K562 (cell line): ENCODE measurements at regions not wholly inside any gene's neighbourhood (a gene's known extent, or its start where the extent isn't known, plus 50 kb on each side); places are given as distances from the start of the nearest gene placed in this dataset.

Source experiments
- ATAC-seq: fragments of 200-7000 bp; cut with Tn5 transposase; 3 replicates; pipeline ENCODE4 v1.9.1; 2020; ENCODE audit warnings: moderate library complexity
- BruUV-seq: library from RNA; stranded (reverse); fragments of 400-500 nt; replicated peaks from 2 replicates; lab custom pipeline; 2021; lab: Mats Ljungman, UMichigan
- CTCF ChIA-PET: fragments of 300-600 bp; formaldehyde crosslinking; extraction: SDS; loops from one replicate; lab custom pipeline; 2021; ENCODE audit warnings: low intra/inter-chr PET ratio; lab: Yijun Ruan, JAX
- POLR2A ChIA-PET: fragments of 300-600, 350-650 bp; sonication (Branson Sonifier 250); formaldehyde crosslinking; extraction: SDS; loops from one replicate; lab custom pipeline; 2021; ENCODE audit warnings: antibody characterized with exemption, inconsistent platforms; lab: Yijun Ruan, JAX
- DNase-seq, 4 experiments: peaks; one replicate each; pipeline versions ENCODE4 v3.0.0 to v3.0.0-alpha.2; 2011 to 2018; ENCODE audit warnings: low spot score in 3 of 4, mixed read lengths in 3 of 4; ENCODE audit errors: extremely low read depth in 1 of 4
- FAIRE-seq: peaks from 2 replicates; lab custom pipeline; 2011; peaks lifted over from hg19 to GRCh38; lab: Jason Lieb, UNC
- H2AFZ ChIP-seq: 2 replicates; pipeline ENCODE4 v1.6.0; 2011; ENCODE audit warnings: low read depth, low read length, control low read depth, inconsistent platforms
- H3K27ac ChIP-seq: fragments of 200-600 bp; 3 replicates; pipeline ENCODE4 v1.8.0; 2011; ENCODE audit warnings: low read depth, mild to moderate bottlenecking, control low read depth, inconsistent platforms, low read length, moderate library complexity, mixed read lengths; ENCODE audit errors: extremely low read depth
- H3K27me3 ChIP-seq, 2 experiments: fragments of 300-600 bp in 1 of 2; 2 replicates in 1 of 2; 3 replicates in 1 of 2; pipeline versions ENCODE4 v1.6.0 to v1.8.0; 2011; ENCODE audit warnings: inconsistent platforms in 2 of 2, low read length in 2 of 2, mild to moderate bottlenecking in 1 of 2, mixed read lengths in 1 of 2, moderate library complexity in 1 of 2; ENCODE audit not compliant: control insufficient read depth in 2 of 2, insufficient read depth in 2 of 2
- H3K36me3 ChIP-seq: fragments of 300-600 bp; 3 replicates; pipeline ENCODE4 v1.8.0; 2011; ENCODE audit warnings: mild to moderate bottlenecking, low read length, inconsistent platforms; ENCODE audit not compliant: control insufficient read depth, insufficient read depth
- H3K4me1 ChIP-seq, 2 experiments: fragments of 200-600 bp in 1 of 2; replicated peaks in 1 of 2; 2 replicates in 1 of 2; 3 replicates in 1 of 2; pipeline versions ENCODE4 v1.5.1 to v1.8.0; 2011; ENCODE audit warnings: inconsistent platforms in 2 of 2, low read length in 2 of 2, mild to moderate bottlenecking in 1 of 2, mixed read lengths in 1 of 2, moderate library complexity in 1 of 2; ENCODE audit not compliant: control insufficient read depth in 2 of 2, insufficient read depth in 2 of 2
- H3K4me2 ChIP-seq: 2 replicates; pipeline ENCODE4 v1.6.1; 2011; ENCODE audit warnings: low read length, control low read depth, inconsistent platforms, mixed read lengths; ENCODE audit not compliant: insufficient read depth
- H3K4me3 ChIP-seq: fragments of 200-600 bp; sonication (generic), shearing (Covaris generic); 2 replicates; pipeline ENCODE4 v1.5.1; 2016; ENCODE audit warnings: control low read depth, inconsistent platforms
- H3K79me2 ChIP-seq: fragments of 200-600 bp; 3 replicates; pipeline ENCODE4 v1.8.0; 2011; ENCODE audit warnings: low read length, inconsistent platforms; ENCODE audit not compliant: control insufficient read depth, insufficient read depth
- H3K9ac ChIP-seq, 2 experiments: 2 replicates each; pipeline versions ENCODE4 v1.6.0 to v1.6.1; 2011; ENCODE audit warnings: low read depth in 2 of 2, low read length in 2 of 2, control low read depth in 1 of 2, inconsistent platforms in 1 of 2, mild to moderate bottlenecking in 1 of 2, mixed read lengths in 1 of 2; ENCODE audit not compliant: insufficient read depth in 1 of 2
- H3K9me1 ChIP-seq: one replicate; pipeline ENCODE4 v1.6.0; 2011; ENCODE audit warnings: inconsistent platforms, mild to moderate bottlenecking, low read length, moderate library complexity; ENCODE audit not compliant: control insufficient read depth, insufficient read depth
- H3K9me3 ChIP-seq: replicated peaks from 2 replicates; pipeline ENCODE4 v1.5.1; 2011; ENCODE audit warnings: low read depth, low read length, inconsistent platforms; ENCODE audit not compliant: control insufficient read depth, insufficient read depth
- H4K20me1 ChIP-seq: replicated peaks from 2 replicates; pipeline ENCODE4 v1.6.1; 2011; ENCODE audit warnings: low read length, inconsistent platforms, mixed read lengths; ENCODE audit not compliant: control insufficient read depth, insufficient read depth
- C11orf30 ChIP-seq: fragments of 450-650 bp; IDR thresholded peaks from 2 replicates; pipeline ENCODE4 v1.6.1; 2016; ENCODE audit warnings: low read depth, mild to moderate bottlenecking
- FOXK2 ChIP-seq, 2 experiments: fragments of 450-650 bp; IDR thresholded peaks in 1 of 2; conservative IDR thresholded peaks in 1 of 2; 2 replicates each; pipeline ENCODE4 v1.6.1; 2016; ENCODE audit warnings: low read depth in 2 of 2, mild to moderate bottlenecking in 1 of 2
- HMGN3 ChIP-seq: IDR thresholded peaks from 2 replicates; pipeline ENCODE4 v1.6.1; 2011; ENCODE audit warnings: borderline replicate concordance, low read depth, mild to moderate bottlenecking, mixed read lengths, low read length; ENCODE audit not compliant: insufficient read length; ENCODE audit errors: extremely low read depth
- MAFG ChIP-seq: fragments of 450-650 bp; conservative IDR thresholded peaks from 2 replicates; pipeline ENCODE4 v1.6.1; 2016; ENCODE audit warnings: missing genetic modification characterization, missing compliant biosample characterization
- NFIX ChIP-seq: fragments of 250-450 bp; sonication (Bioruptor Pico); IDR thresholded peaks from 2 replicates; pipeline ENCODE4 v1.4.0; 2020; ENCODE audit warnings: low read depth, mild to moderate bottlenecking, moderate library complexity
- PHF21A ChIP-seq: fragments of 450-650 bp; IDR thresholded peaks from 2 replicates; pipeline ENCODE4 v1.6.1; 2017; ENCODE audit warnings: low read depth, borderline replicate concordance
- ZEB2 ChIP-seq: fragments of 450-650 bp; IDR thresholded peaks from 2 replicates; pipeline ENCODE4 v1.6.1; 2016
- ZNF316 ChIP-seq: fragments of 450-650 bp; IDR thresholded peaks from 2 replicates; pipeline ENCODE4 v1.6.1; 2016
- WGBS: fragments of 100-300 bp; shearing (Covaris generic); methylation state at CpG from one replicate; pipeline ENCODE4 v1.1.6; 2016; ENCODE audit warnings: low coverage, mixed read lengths; ENCODE audit not compliant: insufficient coverage; ENCODE audit errors: missing lambda C conversion rate; 5-methylcytosine and 5-hydroxymethylcytosine counted together
- in situ Hi-C: fragments of 300-500 bp; cut with MboI; formaldehyde crosslinking; loops from 4 replicates; pipeline ENCODE4 v1.15.0; 2018; ENCODE audit warnings: inconsistent platforms, mixed read lengths
- intact Hi-C: fragments of 100-400 bp; cut with micrococcal nuclease; formaldehyde crosslinking; loops from 2 replicates; pipeline ENCODE4 v1.14.2; 2022

- ChIA-PET POLR2A (no interaction called here), CTCF (no interaction called here)
- Histone ChIP-seq H3K4me1 (no peaks in the 10 kb centered on the region), H3K9ac (no peak overlapping the region), H3K4me2 (no peak overlapping the region), H3K9me1 (no peaks in the 10 kb centered on the region)
- TF ChIP-seq ZNF316 = peak; percentile 45; the same call in 1 of the 2 replicates
- TF ChIP-seq HMGN3 = no peak
- TF ChIP-seq MAFG (tag) = peak; percentile 37
- no peak for TF ChIP-seq NFIX (CRISPR knock-in tag)
- TF ChIP-seq FOXK2 (conservative IDR thresholded peaks at IDR 0.05 in 1 of 2, IDR thresholded peaks at IDR 0.05 in 1 of 2; ENCODE audit: low read depth in 2 of 2) = no peak
- no peak for TF ChIP-seq ZEB2
- no peak for TF ChIP-seq PHF21A
- TF ChIP-seq C11orf30 = peak; percentile 14; the same call in 1 of the 2 replicates
- TF ChIP-seq, all 486 proteins: peak for 3
- no peak for ATAC-seq
- H2AFZ ChIP-seq = no peak overlapping the region
- in situ Hi-C loops = no loop called here
- WGBS = 0% methylated on average over 2 of the region's 2 CpGs
- H3K9me3 ChIP-seq = no peaks in the 10 kb centered on the region; the same call in 1 of the 2 replicates
- no peaks in the 10 kb centered on the region; the same call in 2 of the 3 replicates for H3K36me3 ChIP-seq
- H3K27ac ChIP-seq = no peak overlapping the region
- no peaks in the 10 kb centered on the region for H3K79me2 ChIP-seq
- no peaks in the 10 kb centered on the region for H3K27me3 ChIP-seq
- no peak overlapping the region for H3K4me3 ChIP-seq
- DNase-seq = no peak
- H4K20me1 ChIP-seq = no peaks in the 10 kb centered on the region
- no TSS peak for BruUV-seq
- no peak for FAIRE-seq
- intact Hi-C loops = no loop called here
These were observed 145.1 kb upstream of the TGFBR2 start for GRCh38 chr3:30461311-30461710.
